Left ventricle myocardium inferior (tissue), 1 donor: ENCODE measurements at regions not wholly inside any gene's neighbourhood (a gene's known extent, or its start where the extent isn't known, plus 50 kb on each side); places are given as distances from the start of the nearest gene placed in this dataset.

Source experiments
- DNase-seq: peaks from one replicate; pipeline ENCODE4 v3.0.0-alpha.2; 2020
- H3K27ac ChIP-seq: fragments of 200-600 bp; replicated peaks from 2 replicates; pipeline ENCODE4 v1.8.0; 2021
- H3K27me3 ChIP-seq: fragments of 200-600 bp; 2 replicates; pipeline ENCODE4 v1.8.0; 2021; ENCODE audit warnings: low read depth
- H3K36me3 ChIP-seq: fragments of 200-600 bp; 2 replicates; pipeline ENCODE4 v1.8.0; 2021
- H3K4me1 ChIP-seq: fragments of 200-600 bp; 2 replicates; pipeline ENCODE4 v1.8.0; 2021
- H3K4me3 ChIP-seq: fragments of 200-600 bp; 2 replicates; pipeline ENCODE4 v1.8.0; 2021; ENCODE audit warnings: mild to moderate bottlenecking, moderate library complexity
- H3K9me3 ChIP-seq: fragments of 200-600 bp; replicated peaks from 2 replicates; pipeline ENCODE4 v1.8.0; 2021
- intact Hi-C: fragments of 100-400 bp; cut with micrococcal nuclease; formaldehyde crosslinking; loops from one replicate; pipeline ENCODE4 v1.11.0; 2022
- TF ChIP-seq, protein P1 (sequence below): fragments of 200-600 bp; IDR thresholded peaks from 2 replicates; pipeline ENCODE4 v1.8.0; 2021; ENCODE audit warnings: antibody characterized with exemption, mild to moderate bottlenecking, borderline replicate concordance
- donor health status: DM: no; HTN: yes; CAD: no; lungs with severe emphysema.

DNA sequence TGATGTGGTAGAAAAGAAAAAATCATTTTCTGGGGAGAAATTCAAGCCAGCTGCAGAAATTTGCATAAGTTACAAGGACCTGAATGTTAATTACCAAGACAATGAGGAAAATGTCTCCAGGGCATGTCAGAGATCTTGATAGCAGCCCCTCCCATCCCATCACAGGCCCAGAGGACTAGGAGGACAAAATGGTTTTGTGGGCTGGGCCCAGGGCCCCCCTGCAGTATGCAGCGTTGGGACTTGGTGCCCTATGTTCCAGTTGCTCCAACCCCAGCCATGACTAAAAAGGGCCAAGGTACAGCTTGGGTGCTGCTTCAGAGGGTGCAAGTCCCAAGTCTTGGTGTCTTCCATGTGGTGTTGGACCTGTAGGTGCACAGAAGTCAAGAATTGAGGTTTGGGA is 76.6 kb upstream of the SOX1 start:
- no peak for DNase-seq
- Histone ChIP-seq H3K27ac (no peak overlapping the region), H3K9me3 (peaks cover 30% of the 10 kb centered on the region), H3K4me3 (no peak overlapping the region), H3K36me3 (no peaks in the 10 kb centered on the region), H3K4me1 (no peaks in the 10 kb centered on the region), H3K27me3 (peaks cover 41% of the 10 kb centered on the region)
- TF ChIP-seq, protein P1, sequence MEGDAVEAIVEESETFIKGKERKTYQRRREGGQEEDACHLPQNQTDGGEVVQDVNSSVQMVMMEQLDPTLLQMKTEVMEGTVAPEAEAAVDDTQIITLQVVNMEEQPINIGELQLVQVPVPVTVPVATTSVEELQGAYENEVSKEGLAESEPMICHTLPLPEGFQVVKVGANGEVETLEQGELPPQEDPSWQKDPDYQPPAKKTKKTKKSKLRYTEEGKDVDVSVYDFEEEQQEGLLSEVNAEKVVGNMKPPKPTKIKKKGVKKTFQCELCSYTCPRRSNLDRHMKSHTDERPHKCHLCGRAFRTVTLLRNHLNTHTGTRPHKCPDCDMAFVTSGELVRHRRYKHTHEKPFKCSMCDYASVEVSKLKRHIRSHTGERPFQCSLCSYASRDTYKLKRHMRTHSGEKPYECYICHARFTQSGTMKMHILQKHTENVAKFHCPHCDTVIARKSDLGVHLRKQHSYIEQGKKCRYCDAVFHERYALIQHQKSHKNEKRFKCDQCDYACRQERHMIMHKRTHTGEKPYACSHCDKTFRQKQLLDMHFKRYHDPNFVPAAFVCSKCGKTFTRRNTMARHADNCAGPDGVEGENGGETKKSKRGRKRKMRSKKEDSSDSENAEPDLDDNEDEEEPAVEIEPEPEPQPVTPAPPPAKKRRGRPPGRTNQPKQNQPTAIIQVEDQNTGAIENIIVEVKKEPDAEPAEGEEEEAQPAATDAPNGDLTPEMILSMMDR: no peak
- intact Hi-C loops: no loop called here

DNA sequence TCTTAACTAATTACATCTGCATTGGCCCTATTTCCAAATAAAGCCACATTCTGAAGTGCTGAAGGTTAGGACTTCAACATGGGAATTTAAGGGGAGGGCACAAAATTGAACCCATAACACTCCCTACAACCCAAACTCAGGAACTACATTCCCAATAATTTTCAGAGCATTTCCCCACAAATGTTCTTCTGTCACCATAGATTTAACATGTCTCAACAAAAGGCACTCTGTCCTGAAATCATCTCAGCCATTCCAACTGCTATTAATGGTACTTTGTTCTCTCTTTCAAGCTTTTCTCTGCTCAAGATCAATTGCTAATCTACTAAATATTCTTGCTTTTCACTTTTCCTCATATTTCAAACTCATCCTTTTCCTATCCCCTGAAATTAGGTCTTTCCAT is 74.0 kb upstream of the SOX1 start:
- Histone ChIP-seq H3K9me3 (peaks cover 30% of the 10 kb centered on the region), H3K36me3 (no peaks in the 10 kb centered on the region), H3K27ac (no peak overlapping the region), H3K4me1 (no peaks in the 10 kb centered on the region), H3K4me3 (no peak overlapping the region), H3K27me3 (peaks cover 62% of the 10 kb centered on the region)
- TF ChIP-seq, protein P1: no peak
- intact Hi-C loops: no loop called here
- DNase-seq: no peak

DNA sequence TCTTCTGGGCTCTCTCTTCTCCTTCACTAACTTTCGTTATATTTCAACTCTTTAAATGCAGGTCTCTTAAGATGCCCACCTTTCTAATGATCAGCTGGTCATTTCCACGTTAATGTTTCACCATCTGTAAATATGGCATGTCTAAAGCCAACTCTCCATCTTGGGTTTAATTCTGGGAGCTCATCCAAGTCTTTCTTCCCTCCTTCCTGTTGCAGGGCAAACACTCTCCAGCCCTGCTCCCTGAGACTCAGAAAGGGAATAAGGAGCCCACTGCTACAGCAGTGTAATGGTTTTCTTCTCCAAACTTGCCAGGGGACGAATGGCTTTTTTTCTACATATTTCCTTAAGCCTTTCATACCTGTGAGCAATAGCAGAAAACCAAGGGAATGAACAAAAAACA is 73.3 kb upstream of the SOX1 start:
- Histone ChIP-seq H3K27ac (no peak overlapping the region), H3K4me3 (no peak overlapping the region), H3K9me3 (peaks cover 28% of the 10 kb centered on the region), H3K36me3 (no peaks in the 10 kb centered on the region), H3K27me3 (peaks cover 69% of the 10 kb centered on the region), H3K4me1 (no peaks in the 10 kb centered on the region)
- no peak for DNase-seq
- TF ChIP-seq, protein P1: no peak
- intact Hi-C loops: no loop called here

DNA sequence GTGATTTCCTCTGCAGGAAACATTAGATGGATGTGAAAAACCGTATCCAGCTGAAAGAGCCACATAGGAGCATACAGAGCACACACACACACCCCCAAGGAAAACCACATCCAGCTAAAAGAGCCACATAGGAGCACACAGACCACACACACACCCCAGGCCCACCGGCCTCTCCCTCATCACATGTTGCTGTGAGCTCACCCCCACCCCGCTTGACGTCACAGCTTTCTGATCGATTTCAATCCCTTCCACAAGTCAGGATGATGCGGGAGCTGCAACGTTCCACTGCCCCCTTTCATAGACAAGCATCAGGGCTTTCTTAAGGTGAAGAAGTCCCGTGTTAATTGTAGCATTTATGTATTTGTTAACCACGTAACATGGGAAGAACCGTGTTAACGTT is 72.4 kb upstream of the SOX1 start:
- intact Hi-C loops: no loop called here
- Histone ChIP-seq H3K4me3 (no peak overlapping the region), H3K27me3 (peaks cover 78% of the 10 kb centered on the region), H3K4me1 (no peaks in the 10 kb centered on the region), H3K27ac (no peak overlapping the region), H3K9me3 (peaks cover 19% of the 10 kb centered on the region), H3K36me3 (no peaks in the 10 kb centered on the region)
- TF ChIP-seq, protein P1: no peak
- DNase-seq: no peak

DNA sequence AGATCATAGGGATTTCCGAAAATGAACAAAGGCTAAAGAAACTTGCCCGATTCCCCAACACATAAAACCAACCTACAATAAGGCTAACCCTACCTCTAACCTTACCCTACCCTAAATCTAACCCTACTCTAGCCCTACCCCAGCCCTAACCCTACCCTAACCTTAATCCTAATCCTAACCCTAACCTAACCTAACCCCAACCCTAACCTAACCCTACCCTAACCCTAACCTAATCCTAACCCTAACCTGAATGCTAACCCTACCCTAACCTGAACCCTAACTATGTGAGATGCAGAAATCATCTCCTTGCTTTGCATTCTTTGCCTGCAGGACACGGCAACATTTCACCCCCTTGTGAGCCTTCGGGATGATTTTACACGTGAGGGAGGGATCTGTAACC is 67.6 kb upstream of the SOX1 start:
- TF ChIP-seq, protein P1: no peak
- no peaks in the 10 kb centered on the region for H3K9me3 ChIP-seq
- no peak for DNase-seq
- no peak overlapping the region for H3K4me3 ChIP-seq
- no peaks in the 10 kb centered on the region for H3K36me3 ChIP-seq
- intact Hi-C loops: no loop called here
- H3K27me3 ChIP-seq: peaks cover 80% of the 10 kb centered on the region
- H3K4me1 ChIP-seq: no peaks in the 10 kb centered on the region
- no peak overlapping the region for H3K27ac ChIP-seq

DNA sequence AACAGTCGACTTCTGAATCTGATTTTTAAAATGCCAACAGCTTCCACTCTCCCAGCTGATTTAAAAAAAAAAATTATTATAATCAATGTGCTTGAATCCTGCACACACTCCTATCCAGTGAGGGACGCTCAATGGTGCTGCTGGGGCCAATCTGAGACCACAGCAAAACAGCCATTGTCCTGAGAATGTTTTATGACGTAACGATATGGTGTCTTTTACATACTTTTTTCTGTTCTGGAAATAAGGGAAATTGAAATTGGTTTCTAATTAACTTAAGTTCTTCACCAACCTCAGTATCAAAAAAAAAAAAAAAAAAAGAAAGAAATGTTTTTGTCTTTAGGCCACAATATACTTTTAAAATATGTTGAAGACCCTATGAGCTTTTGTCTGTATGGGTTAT is 66.1 kb upstream of the SOX1 start:
- no peaks in the 10 kb centered on the region for H3K36me3 ChIP-seq
- no peaks in the 10 kb centered on the region for H3K4me1 ChIP-seq
- H3K27ac ChIP-seq: no peak overlapping the region
- H3K9me3 ChIP-seq: peaks cover 7% of the 10 kb centered on the region
- peaks cover 80% of the 10 kb centered on the region for H3K27me3 ChIP-seq
- H3K4me3 ChIP-seq: no peak overlapping the region
- intact Hi-C loops: no loop called here
- TF ChIP-seq, protein P1: no peak
- no peak for DNase-seq
